BJ (cell line): ENCODE measurements at regions not wholly inside any gene's neighbourhood (a gene's known extent, or its start where the extent isn't known, plus 50 kb on each side); places are given as distances from the start of the nearest gene placed in this dataset.
"Not testable (repeated sequence)": the region's sequence is repeated elsewhere in the genome, so short reads cannot be mapped to it uniquely, and the experiment has no call there.

Experiments
- CTCF ChIA-PET: fragments of 350-600 bp; formaldehyde crosslinking; extraction: SDS; loops from one replicate; lab custom pipeline; 2021; ENCODE audit warnings: antibody characterized with exemption, inconsistent platforms; lab: Yijun Ruan, JAX
- POLR2A ChIA-PET: fragments of 300-600 bp; sonication (Branson Sonifier 250); formaldehyde crosslinking; extraction: SDS; loops from one replicate; lab custom pipeline; 2021; ENCODE audit warnings: antibody characterized with exemption; lab: Charles Lee
- DNase-seq: peaks from one replicate; pipeline ENCODE4 v3.0.0-alpha.2; 2011; ENCODE audit warnings: low read depth
- H3K27me3 ChIP-seq: 2 replicates; pipeline ENCODE4 v1.6.0; 2011; ENCODE audit warnings: low read length; ENCODE audit not compliant: control insufficient read depth, insufficient read depth
- H3K36me3 ChIP-seq: 2 replicates; pipeline ENCODE4 v1.5.1; 2011; ENCODE audit warnings: low read length; ENCODE audit not compliant: control insufficient read depth, insufficient read depth
- H3K4me3 ChIP-seq: 2 replicates; pipeline ENCODE4 v1.5.1; 2011; ENCODE audit warnings: low read depth, mild to moderate bottlenecking, control low read depth, low read length
- CTCF ChIP-seq: IDR thresholded peaks from 2 replicates; pipeline ENCODE4 v1.5.1; 2011; ENCODE audit warnings: low read depth, mild to moderate bottlenecking, control low read depth, inconsistent platforms, low read length, moderate library complexity; ENCODE audit not compliant: insufficient read depth

DNA sequence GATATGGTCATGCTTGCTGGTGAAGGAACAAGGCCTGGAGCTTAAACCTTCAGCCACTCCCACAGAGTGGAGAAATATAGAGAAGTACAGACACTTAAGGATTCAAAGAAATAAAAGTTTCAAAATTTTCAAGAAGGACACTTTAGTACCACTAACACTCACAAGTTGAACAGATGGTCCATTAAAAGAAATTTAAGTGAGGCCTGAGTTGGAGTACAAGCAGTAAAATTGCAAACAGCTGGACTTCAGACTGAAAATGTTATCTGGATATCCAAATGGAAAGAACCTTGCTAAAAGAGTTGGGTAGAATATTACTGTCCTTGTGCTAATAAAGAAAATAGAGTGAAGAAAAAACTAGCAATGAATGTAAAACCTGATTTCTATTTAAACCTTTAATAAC, 397.1 kb upstream of the KCNMB2 start:
- Histone ChIP-seq H3K4me3 (no peak overlapping the region), H3K27me3 (no peaks in the 10 kb centered on the region), H3K36me3 (no peaks in the 10 kb centered on the region)
- CTCF ChIA-PET, result interaction anchor here (1.0 kb wide), 1 partner anchor 146 kb away, joined by 3 read pairs; no protein-coding TSS in a partner anchor
- POLR2A ChIA-PET, result no interaction called here
- TF ChIP-seq CTCF, result no peak
- no peak for DNase-seq

DNA sequence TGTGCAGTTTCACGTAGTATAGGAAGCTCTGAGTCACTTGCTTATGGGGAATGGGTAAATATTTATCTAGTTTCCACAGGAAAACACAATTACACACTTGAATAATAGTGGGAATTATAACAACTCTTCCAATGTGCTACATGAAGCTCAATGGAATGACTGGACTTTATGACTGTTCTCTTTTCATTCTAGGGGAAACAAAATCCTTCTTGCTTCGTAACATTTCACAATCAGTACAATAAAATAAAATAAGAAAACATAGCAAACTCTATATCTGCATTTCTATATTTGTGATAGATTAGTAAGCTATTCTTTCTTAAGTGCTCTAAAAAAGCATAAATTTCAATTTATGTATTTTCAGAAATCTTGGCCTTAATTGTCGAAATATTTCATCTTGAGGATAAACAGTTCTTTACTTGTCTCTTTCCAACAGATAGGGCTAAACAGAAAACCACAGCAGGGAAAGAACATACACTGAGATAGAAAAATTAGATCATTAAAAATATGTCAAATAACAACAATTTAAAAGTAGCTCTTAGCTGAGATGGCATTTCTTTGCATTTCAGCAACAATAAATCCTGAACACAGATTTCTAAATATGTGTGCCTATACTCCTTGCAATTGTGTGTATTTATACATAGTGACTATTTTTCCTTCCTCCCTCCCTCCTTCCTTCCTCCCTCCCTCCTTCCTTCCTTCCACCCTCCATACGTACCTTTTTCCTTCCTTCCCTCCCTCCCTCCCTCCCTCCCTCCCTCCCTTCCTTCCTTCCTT, 395.5 kb upstream of the KCNMB2 start:
- CTCF ChIA-PET, result no interaction called here
- Histone ChIP-seq H3K4me3 (no peak overlapping the region), H3K36me3 (no peaks in the 10 kb centered on the region), H3K27me3 (no peaks in the 10 kb centered on the region)
- no peak for DNase-seq
- POLR2A ChIA-PET, result interaction anchor here (0.6 kb wide), 1 partner anchor 168 kb away, joined by 4 read pairs; no protein-coding TSS in a partner anchor
- TF ChIP-seq CTCF, result no peak

DNA sequence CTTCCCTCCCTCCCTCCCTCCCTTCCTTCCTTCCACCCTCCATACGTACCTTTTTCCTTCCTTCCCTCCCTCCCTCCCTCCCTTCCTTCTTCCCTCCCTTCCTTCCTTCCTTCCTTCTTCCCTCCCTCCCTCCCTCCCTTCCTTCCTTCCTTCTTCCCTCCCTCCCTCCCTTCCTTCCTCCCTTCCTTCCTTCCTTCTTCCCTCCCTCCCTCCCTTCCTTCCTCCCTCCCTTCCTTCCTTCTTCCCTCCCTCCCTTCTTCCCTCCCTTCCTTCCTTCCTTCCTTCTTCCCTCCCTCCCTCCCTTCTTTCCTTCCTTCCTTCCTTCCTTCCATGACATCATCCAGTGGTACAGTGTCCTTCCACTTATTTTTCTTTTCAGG, 394.9 kb upstream of the KCNMB2 start:
- H3K27me3 ChIP-seq, DNase-seq, POLR2A ChIA-PET, CTCF ChIA-PET, H3K4me3 ChIP-seq, H3K36me3 ChIP-seq: not testable (repeated sequence)

GRCh38 chr3:178146406-178146831, 389.8 kb upstream of the KCNMB2 start:
- POLR2A ChIA-PET, result no interaction called here
- TF ChIP-seq CTCF, result no peak
- H3K27me3 ChIP-seq, result no peaks in the 10 kb centered on the region
- CTCF ChIA-PET, result interaction anchor here (0.9 kb wide), 1 partner anchor 23 kb away, joined by 3 read pairs; no protein-coding TSS in a partner anchor
- no peaks in the 10 kb centered on the region for H3K36me3 ChIP-seq
- H3K4me3 ChIP-seq, result no peak overlapping the region
- no peak for DNase-seq

- Histone ChIP-seq H3K27me3 (no peaks in the 10 kb centered on the region), H3K4me3 (no peak overlapping the region), H3K36me3 (no peaks in the 10 kb centered on the region)
- no peak for DNase-seq
- POLR2A ChIA-PET, result no interaction called here
- CTCF ChIA-PET, result interaction anchor here (0.9 kb wide), 1 partner anchor 23 kb away, joined by 3 read pairs; no protein-coding TSS in a partner anchor
- TF ChIP-seq CTCF, result no peak
Measured at GRCh38 chr3:178147001-178147400, 389.2 kb upstream of the KCNMB2 start.
